ENCODE measurements at regions not wholly inside any gene's neighbourhood (a gene's known extent, or its start where the extent isn't known, plus 50 kb on each side); places are given as distances from the start of the nearest gene placed in this dataset.
"Not testable (repeated sequence)": the region's sequence is repeated elsewhere in the genome, so short reads cannot be mapped to it uniquely, and the experiment has no call there.

DNA sequence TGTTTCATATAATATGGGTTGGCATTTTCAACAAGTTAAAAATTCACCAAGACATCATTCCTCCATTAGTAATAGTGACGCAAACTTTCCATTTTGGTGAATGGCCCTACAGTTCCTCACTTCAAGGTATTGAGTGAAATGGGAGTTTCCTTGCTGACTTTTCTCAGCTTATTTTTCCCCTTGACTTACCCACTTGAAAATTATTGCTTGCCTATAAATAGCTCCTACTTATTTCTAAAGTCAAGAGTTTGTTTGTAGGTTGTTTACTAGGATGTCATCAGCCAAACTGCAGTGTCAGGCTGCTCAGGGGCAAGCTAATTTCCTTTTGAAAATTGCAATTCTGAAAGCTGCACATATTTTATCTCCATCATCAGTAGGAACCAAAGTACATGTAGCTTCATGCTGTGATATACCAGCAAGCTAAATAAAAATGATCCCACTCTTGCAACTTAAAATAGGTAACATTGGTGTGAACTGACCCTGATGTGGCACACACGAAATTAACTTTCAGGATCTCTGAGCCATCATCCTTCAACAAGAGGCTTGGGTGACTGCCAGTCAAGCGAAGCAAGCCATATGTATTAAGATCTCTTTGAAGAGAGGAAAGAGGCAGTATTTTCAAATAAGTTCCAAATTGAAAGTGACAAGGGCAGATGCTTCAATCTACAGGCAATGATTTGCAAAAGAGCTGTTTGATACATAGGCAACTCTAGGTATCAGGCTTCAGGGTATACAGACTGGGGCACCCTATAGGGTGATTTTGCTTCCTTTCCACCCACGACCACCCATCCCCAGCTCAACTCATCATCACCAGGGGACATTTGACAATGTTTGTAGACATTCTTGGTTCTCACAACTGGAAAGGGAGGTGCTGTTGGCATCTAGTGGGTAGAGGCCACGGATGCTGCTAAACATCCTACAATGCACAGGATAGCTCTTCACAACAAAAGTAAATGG is 66.8 kb upstream of the RASGRP1 start:
- Histone ChIP-seq H3K4me1 (no peaks in the 10 kb centered on the region), H3K27me3 (ENCODE audit: low read depth) (no peaks in the 10 kb centered on the region), H3K36me3 (replicated peaks) (no peaks in the 10 kb centered on the region), H3K9me3 (no peaks in the 10 kb centered on the region), H3K4me3 (no peak overlapping the region)
- in situ Hi-C loops (cut with MboI; ENCODE audit: low sequenced_read_pairs), result no loop called here
- no peak for DNase-seq (ENCODE audit: low spot score in 2 of 2)

DNA sequence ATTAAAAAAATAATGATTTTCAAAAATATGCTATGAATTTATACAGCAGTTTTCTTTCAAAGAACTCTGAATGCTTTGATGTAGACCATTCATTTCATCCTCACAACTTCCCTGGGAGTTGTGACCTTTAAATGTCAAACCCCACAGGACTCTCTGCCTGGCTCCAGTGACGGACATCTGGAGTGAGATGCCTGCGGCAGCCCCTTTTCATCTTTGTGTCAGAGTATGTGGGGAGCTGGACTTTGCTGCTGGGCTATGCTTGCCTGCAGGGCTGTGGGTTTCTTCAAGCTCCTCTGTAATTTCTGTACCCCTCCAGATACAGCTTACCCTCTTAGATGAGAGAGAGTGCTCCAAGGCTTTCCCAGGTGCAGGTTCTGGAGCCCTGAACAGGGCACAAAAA is 70.6 kb upstream of the RASGRP1 start:
- Histone ChIP-seq H3K27me3 (ENCODE audit: low read depth) (no peaks in the 10 kb centered on the region), H3K4me1 (no peaks in the 10 kb centered on the region), H3K36me3 (replicated peaks) (no peaks in the 10 kb centered on the region), H3K9me3 (no peaks in the 10 kb centered on the region), H3K4me3 (no peak overlapping the region)
- in situ Hi-C loops (cut with MboI; ENCODE audit: low sequenced_read_pairs), result no loop called here
- no peak for DNase-seq (ENCODE audit: low spot score in 2 of 2)

DNA sequence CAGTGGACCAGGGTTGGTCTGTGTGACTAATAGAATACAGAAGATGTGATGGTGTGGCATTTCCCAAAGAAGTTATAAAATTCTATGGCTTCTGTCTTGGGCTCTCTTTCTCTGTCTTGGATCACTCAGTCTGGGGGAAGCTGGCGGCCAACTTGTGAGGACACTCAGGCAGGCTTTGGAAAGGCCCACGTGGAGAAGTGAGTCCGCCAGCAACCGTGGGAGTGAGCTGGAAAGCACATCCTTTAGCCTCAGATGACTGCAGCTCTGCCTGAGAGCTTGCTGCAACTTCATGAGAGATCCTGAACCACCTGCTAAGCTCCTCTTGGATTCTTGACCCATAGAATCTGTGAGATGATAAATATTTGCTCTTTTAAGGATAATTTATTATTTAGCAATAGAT is 72.0 kb upstream of the RASGRP1 start:
- H3K36me3 ChIP-seq (replicated peaks), result no peaks in the 10 kb centered on the region
- no peak overlapping the region for H3K4me3 ChIP-seq
- no peaks in the 10 kb centered on the region for H3K27me3 ChIP-seq (ENCODE audit: low read depth)
- in situ Hi-C loops (cut with MboI; ENCODE audit: low sequenced_read_pairs), result no loop called here
- H3K9me3 ChIP-seq, result no peaks in the 10 kb centered on the region
- H3K4me1 ChIP-seq, result no peaks in the 10 kb centered on the region
- DNase-seq (ENCODE audit: low spot score in 2 of 2), result no peak

DNA sequence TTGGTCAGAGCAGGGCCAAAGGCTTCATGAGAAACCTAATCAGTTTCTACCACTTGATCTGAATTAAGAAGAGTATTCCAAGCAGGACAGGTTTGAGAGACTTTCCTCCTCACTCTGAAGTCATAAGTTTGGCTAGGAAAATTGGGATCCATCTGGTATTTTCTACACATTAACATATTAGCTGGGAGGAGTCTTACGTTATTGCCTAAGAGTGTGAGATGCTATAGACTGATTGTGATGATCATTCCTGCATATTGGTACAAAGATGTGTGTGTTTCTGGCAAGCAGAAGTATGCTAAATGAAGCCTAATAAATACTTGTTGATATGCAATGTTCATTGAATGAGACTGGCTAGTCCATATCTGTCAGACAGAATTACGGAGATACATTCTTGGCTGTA is 73.5 kb upstream of the RASGRP1 start:
- in situ Hi-C loops (cut with MboI; ENCODE audit: low sequenced_read_pairs), result no loop called here
- Histone ChIP-seq H3K4me1 (no peaks in the 10 kb centered on the region), H3K4me3 (no peak overlapping the region), H3K9me3 (no peaks in the 10 kb centered on the region), H3K36me3 (replicated peaks) (no peaks in the 10 kb centered on the region), H3K27me3 (ENCODE audit: low read depth) (no peaks in the 10 kb centered on the region)
- no peak for DNase-seq (ENCODE audit: low spot score in 2 of 2)

DNA sequence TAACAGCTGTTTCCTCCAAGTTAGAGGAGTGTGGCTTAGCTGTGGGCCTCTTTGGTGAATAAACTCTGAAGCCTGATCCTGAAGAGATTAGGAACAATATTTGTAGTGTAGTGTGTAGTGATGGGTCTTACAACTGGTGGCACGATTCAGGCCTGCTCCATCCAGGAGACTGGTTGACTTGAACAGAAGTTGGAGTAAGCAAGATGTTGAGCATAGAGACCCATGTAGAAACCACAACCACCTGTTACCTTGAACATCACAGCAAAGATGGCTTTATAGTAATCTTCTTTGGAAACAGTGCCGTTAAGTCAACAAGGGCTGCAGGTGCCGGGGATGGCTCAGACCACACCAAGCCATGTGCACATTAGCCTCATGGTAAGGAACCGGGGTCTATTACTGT is 74.2 kb upstream of the RASGRP1 start:
- H3K36me3 ChIP-seq (replicated peaks), result no peaks in the 10 kb centered on the region
- H3K27me3 ChIP-seq (ENCODE audit: low read depth), result no peaks in the 10 kb centered on the region
- H3K4me1 ChIP-seq, result no peaks in the 10 kb centered on the region
- H3K9me3 ChIP-seq, result no peaks in the 10 kb centered on the region
- in situ Hi-C loops (cut with MboI; ENCODE audit: low sequenced_read_pairs), result no loop called here
- no peak overlapping the region for H3K4me3 ChIP-seq
- no peak for DNase-seq (ENCODE audit: low spot score in 2 of 2)

DNA sequence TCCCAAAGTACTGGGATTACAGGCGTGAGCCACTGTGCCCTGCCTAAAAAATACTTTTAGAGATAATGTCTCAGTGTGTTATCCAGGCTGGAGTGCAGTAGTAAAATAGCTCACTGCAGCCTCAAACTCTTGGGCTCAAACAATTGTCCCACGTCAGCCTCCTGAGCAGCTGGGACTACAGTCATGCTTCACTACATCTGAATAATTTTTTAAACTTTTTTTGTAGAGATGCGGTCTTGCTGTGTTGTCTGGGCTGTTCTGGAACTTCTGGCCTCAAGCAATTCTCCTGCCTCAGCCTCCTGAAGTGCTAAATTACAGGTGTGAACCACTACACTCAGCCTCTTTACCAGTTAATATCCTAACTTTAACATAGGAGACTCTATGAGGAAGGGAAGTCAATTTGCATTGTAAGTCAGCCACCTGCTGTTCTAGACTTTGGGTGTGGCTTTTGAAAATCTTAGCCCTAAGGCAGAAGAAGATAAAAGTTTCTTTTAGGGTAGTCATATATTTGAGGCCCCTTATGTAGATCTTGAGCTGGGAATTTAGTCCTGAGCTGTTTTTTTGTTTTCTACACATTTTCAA is 78.2 kb upstream of the RASGRP1 start:
- H3K9me3 ChIP-seq, result no peaks in the 10 kb centered on the region
- H3K4me1 ChIP-seq, result no peaks in the 10 kb centered on the region
- no peak overlapping the region for H3K4me3 ChIP-seq
- no peaks in the 10 kb centered on the region for H3K36me3 ChIP-seq (replicated peaks)
- H3K27me3 ChIP-seq (ENCODE audit: low read depth), result no peaks in the 10 kb centered on the region
- in situ Hi-C loops (cut with MboI; ENCODE audit: low sequenced_read_pairs), result no loop called here
- DNase-seq (ENCODE audit: low spot score in 2 of 2), result no peak

DNA sequence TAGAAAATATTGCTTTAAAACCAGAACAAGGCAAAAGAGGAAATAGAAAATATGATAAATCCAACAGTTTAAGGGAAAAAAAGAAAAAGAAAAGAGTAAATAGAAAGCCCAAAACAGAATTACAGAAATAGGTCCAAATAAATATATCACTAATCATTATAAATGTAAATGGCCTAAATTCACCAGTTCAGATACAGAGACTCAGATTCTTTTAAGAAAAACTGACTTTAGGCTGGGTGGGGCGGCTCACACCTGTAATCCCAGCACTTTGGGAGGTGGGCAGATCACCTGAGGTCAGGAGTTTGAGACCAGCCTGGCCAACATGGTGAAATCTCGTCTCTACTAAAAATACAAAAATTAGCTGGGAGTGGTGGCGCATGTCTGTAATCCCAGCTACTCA is 79.7 kb upstream of the RASGRP1 start:
- H3K4me3 ChIP-seq; H3K9me3 ChIP-seq; H3K36me3 ChIP-seq (replicated peaks); in situ Hi-C loops (cut with MboI; ENCODE audit: low sequenced_read_pairs); H3K4me1 ChIP-seq; DNase-seq (ENCODE audit: low spot score in 2 of 2); H3K27me3 ChIP-seq (ENCODE audit: low read depth): not testable (repeated sequence)

DNA sequence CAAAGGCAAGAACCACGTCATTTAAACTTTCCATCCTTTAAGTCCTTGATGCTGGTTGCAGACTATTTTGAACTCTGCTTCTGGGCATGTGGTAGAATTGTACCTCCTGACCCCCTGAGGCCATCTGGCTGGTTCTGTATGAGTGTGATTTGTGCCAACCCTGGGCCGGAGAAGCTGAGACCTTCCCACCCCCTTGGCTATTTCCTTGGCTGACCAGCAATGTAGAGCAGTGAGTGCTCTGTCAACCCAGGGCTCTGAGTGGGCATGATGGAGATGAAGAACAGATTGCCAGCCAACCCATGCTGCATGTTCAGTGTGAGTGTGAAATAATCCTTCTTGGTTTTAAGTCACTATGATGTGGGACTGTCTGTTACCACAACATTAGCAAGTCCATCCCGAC is 82.1 kb upstream of the RASGRP1 start:
- Histone ChIP-seq H3K4me1 (no peaks in the 10 kb centered on the region), H3K9me3 (no peaks in the 10 kb centered on the region), H3K27me3 (ENCODE audit: low read depth) (0 out of 2 replicates have a peak, but pooled peaks cover 4% of the 10 kb centered on the region), H3K36me3 (replicated peaks) (no peaks in the 10 kb centered on the region), H3K4me3 (no peak overlapping the region)
- DNase-seq (ENCODE audit: low spot score in 2 of 2), result no peak
- in situ Hi-C loops (cut with MboI; ENCODE audit: low sequenced_read_pairs), result no loop called here

DNA sequence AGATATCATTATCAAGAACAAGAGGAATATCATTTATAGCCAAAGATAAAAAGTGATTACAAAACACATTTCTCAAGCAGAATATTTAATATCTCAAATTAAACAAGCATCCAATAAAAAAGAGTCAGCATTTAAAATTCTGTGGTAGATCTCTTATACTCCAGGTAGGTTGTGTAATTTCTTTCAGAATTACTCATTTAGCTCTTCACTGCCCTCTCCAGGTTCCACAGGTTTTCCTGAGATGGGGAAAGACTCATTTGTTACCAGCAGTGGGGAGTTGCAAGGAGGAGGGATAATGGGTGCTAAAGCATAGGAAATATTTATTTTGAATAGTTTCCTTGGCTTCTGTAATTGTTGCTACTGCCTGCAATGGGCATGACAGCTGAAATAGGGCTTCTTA is 83.1 kb upstream of the RASGRP1 start:
- in situ Hi-C loops (cut with MboI; ENCODE audit: low sequenced_read_pairs), result no loop called here
- H3K27me3 ChIP-seq (ENCODE audit: low read depth), result 0 out of 2 replicates have a peak, but pooled peaks cover 4% of the 10 kb centered on the region
- no peak for DNase-seq (ENCODE audit: low spot score in 2 of 2)
- no peak overlapping the region for H3K4me3 ChIP-seq
- H3K4me1 ChIP-seq, result no peaks in the 10 kb centered on the region
- no peaks in the 10 kb centered on the region for H3K36me3 ChIP-seq (replicated peaks)
- H3K9me3 ChIP-seq, result no peaks in the 10 kb centered on the region

DNA sequence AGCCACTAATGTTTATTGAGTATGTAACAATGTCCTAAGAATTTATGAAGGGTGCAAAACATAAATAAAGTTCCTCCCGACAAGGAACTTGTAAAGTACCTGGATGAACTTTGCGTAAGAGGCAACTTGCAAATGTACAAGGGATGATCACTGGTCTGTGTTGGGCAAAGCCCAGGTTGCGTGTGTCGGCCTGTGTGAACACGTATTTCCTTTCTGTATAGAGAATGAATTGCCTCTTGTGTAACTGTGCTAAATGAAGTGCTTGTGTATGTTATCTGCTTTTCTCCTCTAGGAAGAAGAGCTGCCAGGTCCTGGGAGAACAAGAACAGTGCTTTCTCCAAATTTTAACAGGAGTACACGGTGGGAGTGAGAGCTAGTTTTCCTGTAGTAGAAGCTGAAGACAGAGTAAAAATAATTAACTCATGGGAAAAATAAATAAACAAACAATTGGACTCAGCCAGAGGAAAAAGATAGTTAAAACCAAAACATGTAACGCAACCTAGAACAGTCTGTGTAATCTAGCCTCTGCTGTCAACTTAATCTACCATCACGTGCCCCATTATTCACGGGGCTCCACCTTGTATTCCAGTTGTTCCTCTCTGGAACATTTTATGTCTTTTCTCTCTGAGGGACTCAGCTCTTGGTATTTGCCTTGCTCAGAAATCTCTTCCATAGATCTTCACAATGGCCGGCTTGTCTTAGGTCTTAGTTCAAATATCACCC is 83.7 kb upstream of the RASGRP1 start:
- 0 out of 2 replicates have a peak, but pooled peaks cover 4% of the 10 kb centered on the region for H3K27me3 ChIP-seq (ENCODE audit: low read depth)
- no peak for DNase-seq (ENCODE audit: low spot score in 2 of 2)
- H3K9me3 ChIP-seq, result no peaks in the 10 kb centered on the region
- H3K4me1 ChIP-seq, result no peaks in the 10 kb centered on the region
- in situ Hi-C loops (cut with MboI; ENCODE audit: low sequenced_read_pairs), result no loop called here
- H3K4me3 ChIP-seq, result no peak overlapping the region
- no peaks in the 10 kb centered on the region for H3K36me3 ChIP-seq (replicated peaks)

DNA sequence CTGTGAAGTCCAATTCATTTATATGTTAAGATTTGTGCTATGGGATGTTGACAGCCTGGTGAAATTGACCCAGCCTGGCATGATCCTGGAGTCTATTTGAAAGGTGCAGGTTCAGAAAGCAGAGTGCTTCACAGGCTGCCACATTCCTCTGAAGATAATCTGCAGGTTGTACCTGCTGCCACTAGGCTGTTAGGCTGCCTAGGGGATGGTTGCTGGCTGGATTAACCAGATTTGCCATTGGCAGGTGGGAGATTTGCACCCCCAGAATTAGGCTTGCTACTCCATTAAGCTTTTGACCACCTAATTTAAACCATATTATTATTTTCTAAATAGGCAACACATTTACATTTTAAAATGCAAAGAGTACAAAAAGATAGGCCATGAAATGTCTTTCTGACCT is 85.8 kb upstream of the RASGRP1 start:
- H3K4me3 ChIP-seq, result no peak overlapping the region
- DNase-seq (ENCODE audit: low spot score in 2 of 2), result no peak
- no peaks in the 10 kb centered on the region for H3K4me1 ChIP-seq
- in situ Hi-C loops (cut with MboI; ENCODE audit: low sequenced_read_pairs), result no loop called here
- no peaks in the 10 kb centered on the region for H3K9me3 ChIP-seq
- no peaks in the 10 kb centered on the region for H3K36me3 ChIP-seq (replicated peaks)
- H3K27me3 ChIP-seq (ENCODE audit: low read depth), result 0 out of 2 replicates have a peak, but pooled peaks cover 4% of the 10 kb centered on the region

DNA sequence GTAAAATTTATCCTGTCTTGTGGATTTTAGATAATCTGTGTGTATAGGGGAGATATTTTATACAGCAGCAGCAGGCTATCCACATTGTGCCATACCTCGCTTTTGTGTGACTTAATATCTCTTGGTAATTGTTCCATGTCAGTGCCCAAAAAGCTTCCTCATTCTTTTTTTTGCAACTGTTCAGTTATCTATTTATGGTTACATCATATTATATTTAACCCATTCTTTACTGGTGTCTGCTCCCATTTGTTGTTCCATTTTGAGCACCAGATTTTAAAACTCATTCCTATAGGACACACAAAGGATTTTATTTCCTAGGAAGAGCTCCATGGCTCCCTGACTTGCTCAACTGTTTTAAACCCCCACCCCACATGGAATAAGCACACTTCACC is 86.3 kb upstream of the RASGRP1 start:
- Histone ChIP-seq H3K36me3 (replicated peaks) (no peaks in the 10 kb centered on the region), H3K4me3 (no peak overlapping the region), H3K4me1 (no peaks in the 10 kb centered on the region), H3K9me3 (no peaks in the 10 kb centered on the region), H3K27me3 (ENCODE audit: low read depth) (0 out of 2 replicates have a peak, but pooled peaks cover 4% of the 10 kb centered on the region)
- in situ Hi-C loops (cut with MboI; ENCODE audit: low sequenced_read_pairs), result no loop called here
- no peak for DNase-seq (ENCODE audit: low spot score in 2 of 2)

DNA sequence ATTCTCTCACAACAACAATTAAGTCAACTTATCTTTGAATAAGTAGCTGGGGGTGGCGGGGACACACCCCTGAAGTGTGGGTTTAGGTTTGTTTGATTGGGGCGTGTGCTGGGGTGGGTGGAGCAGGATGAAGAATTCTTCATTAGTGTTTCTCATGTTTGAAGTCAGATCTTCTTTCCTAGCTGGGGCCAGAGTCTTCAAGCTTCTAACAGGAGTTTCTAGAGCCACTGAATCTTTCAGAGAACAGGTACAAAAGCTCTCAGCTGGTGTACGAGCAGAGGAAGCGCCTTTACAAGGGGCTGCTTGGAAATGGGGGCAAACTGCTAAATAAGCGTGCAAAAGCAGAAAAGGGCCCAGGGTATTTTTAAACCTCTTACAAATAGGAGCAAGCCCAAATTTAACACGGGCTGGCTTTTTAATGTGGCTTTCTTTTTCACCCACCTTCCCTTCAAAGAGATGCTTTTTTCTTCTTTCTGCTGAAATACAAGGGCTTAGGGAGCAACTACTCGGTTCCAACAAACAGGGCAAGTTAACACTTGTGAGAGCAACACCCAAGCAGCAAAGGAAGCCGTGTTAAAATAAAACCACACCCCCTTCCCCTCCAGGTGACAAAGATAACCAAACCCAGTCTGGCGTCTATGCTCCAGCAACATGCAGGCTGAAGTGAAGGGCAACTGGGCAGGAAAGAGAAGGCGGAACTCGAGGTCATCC is 86.9 kb upstream of the RASGRP1 start:
- in situ Hi-C loops (cut with MboI; ENCODE audit: low sequenced_read_pairs), result no loop called here
- Histone ChIP-seq H3K36me3 (replicated peaks) (no peaks in the 10 kb centered on the region), H3K4me3 (no peak overlapping the region), H3K9me3 (no peaks in the 10 kb centered on the region), H3K27me3 (ENCODE audit: low read depth) (0 out of 2 replicates have a peak, but pooled peaks cover 4% of the 10 kb centered on the region), H3K4me1 (no peaks in the 10 kb centered on the region)
- no peak for DNase-seq (ENCODE audit: low spot score in 2 of 2)

Data from HAP-1 (cell line).